GM23338 (cell line): ENCODE measurements at regions not wholly inside any gene's neighbourhood (a gene's known extent, or its start where the extent isn't known, plus 50 kb on each side); places are given as distances from the start of the nearest gene placed in this dataset.

Experiments used
- ATAC-seq: fragments of 200-7000 bp; cut with Tn5 transposase; 3 replicates; pipeline ENCODE4 v1.9.1; 2020
- DNase-seq: peaks from one replicate; pipeline ENCODE4 v3.0.0-alpha.2; 2015; ENCODE audit warnings: low spot score
- H2AFZ ChIP-seq: fragments of 200-600 bp; sonication (generic); 2 replicates; pipeline ENCODE4 v1.8.0; 2016; ENCODE audit warnings: antibody characterized with exemption, mild to moderate bottlenecking, moderate library complexity
- H3F3A ChIP-seq: fragments of 200-600 bp; sonication (generic); replicated peaks from 2 replicates; pipeline ENCODE4 v1.8.0; 2017; ENCODE audit warnings: antibody characterized with exemption, mixed run types, low read depth
- H3K27ac ChIP-seq: fragments of 200-600 bp; sonication (generic); 2 replicates; pipeline ENCODE4 v1.6.1; 2016; ENCODE audit warnings: low read depth
- H3K27me3 ChIP-seq: fragments of 200-600 bp; sonication (generic); 2 replicates; pipeline ENCODE4 v1.8.0; 2016; ENCODE audit warnings: mild to moderate bottlenecking, mixed run types, moderate library complexity; ENCODE audit not compliant: insufficient read depth
- H3K36me3 ChIP-seq: fragments of 200-600 bp; sonication (generic); 2 replicates; pipeline ENCODE4 v1.8.0; 2016; ENCODE audit warnings: mild to moderate bottlenecking; ENCODE audit not compliant: insufficient read depth
- H3K4me1 ChIP-seq: fragments of 200-600 bp; sonication (generic); 2 replicates; pipeline ENCODE4 v1.8.0; 2016; ENCODE audit warnings: mild to moderate bottlenecking, moderate library complexity; ENCODE audit not compliant: insufficient read depth
- H3K4me2 ChIP-seq: fragments of 200-600 bp; sonication (generic); 2 replicates; pipeline ENCODE4 v1.7.1; 2017; ENCODE audit warnings: mixed run types
- H3K4me3 ChIP-seq: fragments of 200-600 bp; sonication (generic); 2 replicates; pipeline ENCODE4 v1.6.1; 2016; ENCODE audit warnings: mixed run types
- H3K79me2 ChIP-seq: fragments of 200-600 bp; sonication (generic); replicated peaks from 2 replicates; pipeline ENCODE4 v1.8.0; 2017; ENCODE audit warnings: mild to moderate bottlenecking; ENCODE audit not compliant: insufficient read depth
- H3K9me2 ChIP-seq: fragments of 200-600 bp; sonication (generic); 2 replicates; pipeline ENCODE4 v1.8.0; 2017; ENCODE audit not compliant: insufficient read depth
- H4K20me1 ChIP-seq: fragments of 200-600 bp; sonication (generic); replicated peaks from 2 replicates; pipeline ENCODE4 v1.8.0; 2017; ENCODE audit warnings: mild to moderate bottlenecking; ENCODE audit not compliant: insufficient read depth
- H3K27ac Mint-ChIP-seq: 2 replicates; pipeline ENCODE4 v1.8.0; 2020; ENCODE audit warnings: inconsistent platforms, mild to moderate bottlenecking, moderate library complexity, mixed read lengths
- H3K27me3 Mint-ChIP-seq: 3 replicates; pipeline ENCODE4 v1.8.0; 2022; ENCODE audit warnings: low read depth, mild to moderate bottlenecking, moderate library complexity, mixed read lengths, inconsistent platforms; ENCODE audit not compliant: insufficient read depth, poor library complexity
- H3K36me3 Mint-ChIP-seq: 3 replicates; pipeline ENCODE4 v1.8.0; 2021; ENCODE audit warnings: low read depth, mild to moderate bottlenecking, inconsistent platforms, moderate library complexity, mixed read lengths
- H3K4me1 Mint-ChIP-seq: 3 replicates; pipeline ENCODE4 v1.8.0; 2020; ENCODE audit warnings: mild to moderate bottlenecking, inconsistent platforms, mixed read lengths
- H3K4me3 Mint-ChIP-seq: 3 replicates; pipeline ENCODE4 v1.8.0; 2021; ENCODE audit warnings: moderate library complexity, mild to moderate bottlenecking, inconsistent platforms, mixed read lengths
- H3K9me3 Mint-ChIP-seq: 3 replicates; pipeline ENCODE4 v1.8.0; 2020; ENCODE audit warnings: moderate library complexity, mild to moderate bottlenecking, inconsistent platforms, mixed read lengths
- CREB1 ChIP-seq: fragments of 250-450 bp; sonication (Bioruptor Pico); IDR thresholded peaks from 2 replicates; pipeline ENCODE4 v1.5.0; 2020; ENCODE audit warnings: low read depth, mild to moderate bottlenecking, moderate library complexity
- EZH2 ChIP-seq: fragments of 200-600 bp; sonication (generic); IDR thresholded peaks from one replicate; pipeline ENCODE4 v1.8.0; 2017; ENCODE audit warnings: antibody characterized with exemption, mild to moderate bottlenecking, low read depth; ENCODE audit not compliant: unreplicated experiment
- EZH2phosphoT487 ChIP-seq: fragments of 200-600 bp; sonication (generic); IDR thresholded peaks from one replicate; pipeline ENCODE4 v1.8.1; 2018; ENCODE audit warnings: antibody characterized with exemption; ENCODE audit not compliant: unreplicated experiment
- JUNB ChIP-seq: IDR thresholded peaks from one replicate; pipeline ENCODE4 v1.6.1; 2016; ENCODE audit warnings: antibody characterized with exemption; ENCODE audit not compliant: unreplicated experiment
- NANOG ChIP-seq: IDR thresholded peaks from 2 replicates; pipeline ENCODE4 v1.6.1; 2016; ENCODE audit warnings: antibody characterized with exemption, borderline replicate concordance
- POLR2AphosphoS5 ChIP-seq: IDR thresholded peaks from 2 replicates; pipeline ENCODE4 v1.6.1; 2016; ENCODE audit warnings: antibody characterized with exemption, low read depth
- STAT1 ChIP-seq: IDR thresholded peaks from one replicate; pipeline ENCODE4 v1.6.1; 2016; ENCODE audit warnings: antibody characterized with exemption; ENCODE audit not compliant: unreplicated experiment
- ZNF114 ChIP-seq: fragments of 250-450 bp; sonication (Bioruptor Pico); IDR thresholded peaks from 2 replicates; pipeline ENCODE4 v1.5.0; 2020; ENCODE audit warnings: mild to moderate bottlenecking, moderate library complexity
- ZNF331 ChIP-seq: fragments of 250-450 bp; sonication (Bioruptor Pico); IDR thresholded peaks from 2 replicates; pipeline ENCODE4 v1.5.0; 2020; ENCODE audit warnings: low read depth, mild to moderate bottlenecking, moderate library complexity
- TF ChIP-seq, protein P1 (sequence below): fragments of 250-450 bp; sonication (Bioruptor Pico); IDR thresholded peaks from 2 replicates; pipeline ENCODE4 v1.5.0; 2020; ENCODE audit warnings: mild to moderate bottlenecking, moderate library complexity
- TF ChIP-seq, protein P2 (sequence below): IDR thresholded peaks from 2 replicates; pipeline ENCODE4 v1.6.1; 2016; ENCODE audit warnings: antibody characterized with exemption
- TF ChIP-seq, protein P3 (sequence below): IDR thresholded peaks from one replicate; pipeline ENCODE4 v1.6.1; 2018; ENCODE audit warnings: antibody characterized with exemption; ENCODE audit not compliant: unreplicated experiment
- TF ChIP-seq, protein P4 (sequence below), 2 experiments: fragments of 200-600 bp in 1 of 2; sonication (generic) in 1 of 2; conservative IDR thresholded peaks; 2 replicates each; pipeline versions ENCODE4 v1.5.1 to v1.6.1; 2016 to 2017; ENCODE audit warnings: antibody characterized with exemption in 2 of 2, low read depth in 2 of 2, mild to moderate bottlenecking in 2 of 2, moderate library complexity in 1 of 2

DNA sequence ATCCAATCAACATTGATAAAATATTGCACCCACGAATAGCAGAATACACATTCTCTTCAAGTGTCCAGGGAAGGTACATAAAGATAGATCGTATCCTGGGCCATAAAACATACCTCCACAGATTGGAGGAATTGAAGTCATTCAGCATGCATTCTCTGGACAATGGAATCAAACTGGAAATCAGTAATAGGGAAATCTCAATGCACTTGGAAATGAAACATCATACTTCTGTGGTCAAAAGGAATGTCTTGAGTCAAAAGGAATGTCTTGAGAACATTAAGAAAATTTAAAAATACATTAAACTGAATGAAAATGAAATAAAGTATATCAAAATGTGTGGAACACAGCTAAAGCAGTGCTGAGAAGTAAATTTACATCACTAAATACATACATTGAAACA is 138.8 kb downstream of the TFAP2A start:
- Histone ChIP-seq H3K36me3 (no peaks in the 10 kb centered on the region), H3K4me3 (no peak overlapping the region), H2AFZ (no peak overlapping the region), H3K79me2 (no peaks in the 10 kb centered on the region), H3K27ac (no peak overlapping the region), H3K27me3 (no peaks in the 10 kb centered on the region), H4K20me1 (no peaks in the 10 kb centered on the region), H3K4me1 (no peaks in the 10 kb centered on the region), H3K4me2 (no peak overlapping the region), H3K9me2 (no peaks in the 10 kb centered on the region), H3F3A (no peaks in the 10 kb centered on the region)
- TF ChIP-seq EZH2 (no peak), ZNF114 (CRISPR knock-in tag) (no peak), EZH2phosphoT487 (no peak), CREB1 (no peak), POLR2AphosphoS5 (no peak), NANOG (no peak), JUNB (no peak), STAT1 (no peak), ZNF331 (CRISPR knock-in tag) (no peak)
- TF ChIP-seq, protein P1, sequence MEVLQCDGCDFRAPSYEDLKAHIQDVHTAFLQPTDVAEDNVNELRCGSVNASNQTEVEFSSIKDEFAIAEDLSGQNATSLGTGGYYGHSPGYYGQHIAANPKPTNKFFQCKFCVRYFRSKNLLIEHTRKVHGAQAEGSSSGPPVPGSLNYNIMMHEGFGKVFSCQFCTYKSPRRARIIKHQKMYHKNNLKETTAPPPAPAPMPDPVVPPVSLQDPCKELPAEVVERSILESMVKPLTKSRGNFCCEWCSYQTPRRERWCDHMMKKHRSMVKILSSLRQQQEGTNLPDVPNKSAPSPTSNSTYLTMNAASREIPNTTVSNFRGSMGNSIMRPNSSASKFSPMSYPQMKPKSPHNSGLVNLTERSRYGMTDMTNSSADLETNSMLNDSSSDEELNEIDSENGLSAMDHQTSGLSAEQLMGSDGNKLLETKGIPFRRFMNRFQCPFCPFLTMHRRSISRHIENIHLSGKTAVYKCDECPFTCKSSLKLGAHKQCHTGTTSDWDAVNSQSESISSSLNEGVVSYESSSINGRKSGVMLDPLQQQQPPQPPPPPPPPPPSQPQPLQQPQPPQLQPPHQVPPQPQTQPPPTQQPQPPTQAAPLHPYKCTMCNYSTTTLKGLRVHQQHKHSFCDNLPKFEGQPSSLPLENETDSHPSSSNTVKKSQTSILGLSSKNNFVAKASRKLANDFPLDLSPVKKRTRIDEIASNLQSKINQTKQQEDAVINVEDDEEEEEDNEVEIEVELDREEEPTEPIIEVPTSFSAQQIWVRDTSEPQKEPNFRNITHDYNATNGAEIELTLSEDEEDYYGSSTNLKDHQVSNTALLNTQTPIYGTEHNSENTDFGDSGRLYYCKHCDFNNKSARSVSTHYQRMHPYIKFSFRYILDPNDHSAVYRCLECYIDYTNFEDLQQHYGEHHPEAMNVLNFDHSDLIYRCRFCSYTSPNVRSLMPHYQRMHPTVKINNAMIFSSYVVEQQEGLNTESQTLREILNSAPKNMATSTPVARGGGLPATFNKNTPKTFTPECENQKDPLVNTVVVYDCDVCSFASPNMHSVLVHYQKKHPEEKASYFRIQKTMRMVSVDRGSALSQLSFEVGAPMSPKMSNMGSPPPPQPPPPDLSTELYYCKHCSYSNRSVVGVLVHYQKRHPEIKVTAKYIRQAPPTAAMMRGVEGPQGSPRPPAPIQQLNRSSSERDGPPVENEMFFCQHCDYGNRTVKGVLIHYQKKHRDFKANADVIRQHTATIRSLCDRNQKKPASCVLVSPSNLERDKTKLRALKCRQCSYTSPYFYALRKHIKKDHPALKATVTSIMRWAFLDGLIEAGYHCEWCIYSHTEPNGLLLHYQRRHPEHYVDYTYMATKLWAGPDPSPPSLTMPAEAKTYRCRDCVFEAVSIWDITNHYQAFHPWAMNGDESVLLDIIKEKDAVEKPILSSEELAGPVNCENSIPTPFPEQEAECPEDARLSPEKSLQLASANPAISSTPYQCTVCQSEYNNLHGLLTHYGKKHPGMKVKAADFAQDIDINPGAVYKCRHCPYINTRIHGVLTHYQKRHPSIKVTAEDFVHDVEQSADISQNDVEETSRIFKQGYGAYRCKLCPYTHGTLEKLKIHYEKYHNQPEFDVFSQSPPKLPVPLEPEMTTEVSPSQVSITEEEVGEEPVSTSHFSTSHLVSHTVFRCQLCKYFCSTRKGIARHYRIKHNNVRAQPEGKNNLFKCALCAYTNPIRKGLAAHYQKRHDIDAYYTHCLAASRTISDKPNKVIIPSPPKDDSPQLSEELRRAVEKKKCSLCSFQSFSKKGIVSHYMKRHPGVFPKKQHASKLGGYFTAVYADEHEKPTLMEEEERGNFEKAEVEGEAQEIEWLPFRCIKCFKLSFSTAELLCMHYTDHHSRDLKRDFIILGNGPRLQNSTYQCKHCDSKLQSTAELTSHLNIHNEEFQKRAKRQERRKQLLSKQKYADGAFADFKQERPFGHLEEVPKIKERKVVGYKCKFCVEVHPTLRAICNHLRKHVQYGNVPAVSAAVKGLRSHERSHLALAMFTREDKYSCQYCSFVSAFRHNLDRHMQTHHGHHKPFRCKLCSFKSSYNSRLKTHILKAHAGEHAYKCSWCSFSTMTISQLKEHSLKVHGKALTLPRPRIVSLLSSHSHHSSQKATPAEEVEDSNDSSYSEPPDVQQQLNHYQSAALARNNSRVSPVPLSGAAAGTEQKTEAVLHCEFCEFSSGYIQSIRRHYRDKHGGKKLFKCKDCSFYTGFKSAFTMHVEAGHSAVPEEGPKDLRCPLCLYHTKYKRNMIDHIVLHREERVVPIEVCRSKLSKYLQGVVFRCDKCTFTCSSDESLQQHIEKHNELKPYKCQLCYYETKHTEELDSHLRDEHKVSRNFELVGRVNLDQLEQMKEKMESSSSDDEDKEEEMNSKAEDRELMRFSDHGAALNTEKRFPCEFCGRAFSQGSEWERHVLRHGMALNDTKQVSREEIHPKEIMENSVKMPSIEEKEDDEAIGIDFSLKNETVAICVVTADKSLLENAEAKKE (CRISPR knock-in tag) = no peak
- TF ChIP-seq, protein P2, sequence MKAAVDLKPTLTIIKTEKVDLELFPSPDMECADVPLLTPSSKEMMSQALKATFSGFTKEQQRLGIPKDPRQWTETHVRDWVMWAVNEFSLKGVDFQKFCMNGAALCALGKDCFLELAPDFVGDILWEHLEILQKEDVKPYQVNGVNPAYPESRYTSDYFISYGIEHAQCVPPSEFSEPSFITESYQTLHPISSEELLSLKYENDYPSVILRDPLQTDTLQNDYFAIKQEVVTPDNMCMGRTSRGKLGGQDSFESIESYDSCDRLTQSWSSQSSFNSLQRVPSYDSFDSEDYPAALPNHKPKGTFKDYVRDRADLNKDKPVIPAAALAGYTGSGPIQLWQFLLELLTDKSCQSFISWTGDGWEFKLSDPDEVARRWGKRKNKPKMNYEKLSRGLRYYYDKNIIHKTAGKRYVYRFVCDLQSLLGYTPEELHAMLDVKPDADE = no peak
- TF ChIP-seq, protein P3, sequence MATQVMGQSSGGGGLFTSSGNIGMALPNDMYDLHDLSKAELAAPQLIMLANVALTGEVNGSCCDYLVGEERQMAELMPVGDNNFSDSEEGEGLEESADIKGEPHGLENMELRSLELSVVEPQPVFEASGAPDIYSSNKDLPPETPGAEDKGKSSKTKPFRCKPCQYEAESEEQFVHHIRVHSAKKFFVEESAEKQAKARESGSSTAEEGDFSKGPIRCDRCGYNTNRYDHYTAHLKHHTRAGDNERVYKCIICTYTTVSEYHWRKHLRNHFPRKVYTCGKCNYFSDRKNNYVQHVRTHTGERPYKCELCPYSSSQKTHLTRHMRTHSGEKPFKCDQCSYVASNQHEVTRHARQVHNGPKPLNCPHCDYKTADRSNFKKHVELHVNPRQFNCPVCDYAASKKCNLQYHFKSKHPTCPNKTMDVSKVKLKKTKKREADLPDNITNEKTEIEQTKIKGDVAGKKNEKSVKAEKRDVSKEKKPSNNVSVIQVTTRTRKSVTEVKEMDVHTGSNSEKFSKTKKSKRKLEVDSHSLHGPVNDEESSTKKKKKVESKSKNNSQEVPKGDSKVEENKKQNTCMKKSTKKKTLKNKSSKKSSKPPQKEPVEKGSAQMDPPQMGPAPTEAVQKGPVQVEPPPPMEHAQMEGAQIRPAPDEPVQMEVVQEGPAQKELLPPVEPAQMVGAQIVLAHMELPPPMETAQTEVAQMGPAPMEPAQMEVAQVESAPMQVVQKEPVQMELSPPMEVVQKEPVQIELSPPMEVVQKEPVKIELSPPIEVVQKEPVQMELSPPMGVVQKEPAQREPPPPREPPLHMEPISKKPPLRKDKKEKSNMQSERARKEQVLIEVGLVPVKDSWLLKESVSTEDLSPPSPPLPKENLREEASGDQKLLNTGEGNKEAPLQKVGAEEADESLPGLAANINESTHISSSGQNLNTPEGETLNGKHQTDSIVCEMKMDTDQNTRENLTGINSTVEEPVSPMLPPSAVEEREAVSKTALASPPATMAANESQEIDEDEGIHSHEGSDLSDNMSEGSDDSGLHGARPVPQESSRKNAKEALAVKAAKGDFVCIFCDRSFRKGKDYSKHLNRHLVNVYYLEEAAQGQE = no peak
- TF ChIP-seq, protein P4, sequence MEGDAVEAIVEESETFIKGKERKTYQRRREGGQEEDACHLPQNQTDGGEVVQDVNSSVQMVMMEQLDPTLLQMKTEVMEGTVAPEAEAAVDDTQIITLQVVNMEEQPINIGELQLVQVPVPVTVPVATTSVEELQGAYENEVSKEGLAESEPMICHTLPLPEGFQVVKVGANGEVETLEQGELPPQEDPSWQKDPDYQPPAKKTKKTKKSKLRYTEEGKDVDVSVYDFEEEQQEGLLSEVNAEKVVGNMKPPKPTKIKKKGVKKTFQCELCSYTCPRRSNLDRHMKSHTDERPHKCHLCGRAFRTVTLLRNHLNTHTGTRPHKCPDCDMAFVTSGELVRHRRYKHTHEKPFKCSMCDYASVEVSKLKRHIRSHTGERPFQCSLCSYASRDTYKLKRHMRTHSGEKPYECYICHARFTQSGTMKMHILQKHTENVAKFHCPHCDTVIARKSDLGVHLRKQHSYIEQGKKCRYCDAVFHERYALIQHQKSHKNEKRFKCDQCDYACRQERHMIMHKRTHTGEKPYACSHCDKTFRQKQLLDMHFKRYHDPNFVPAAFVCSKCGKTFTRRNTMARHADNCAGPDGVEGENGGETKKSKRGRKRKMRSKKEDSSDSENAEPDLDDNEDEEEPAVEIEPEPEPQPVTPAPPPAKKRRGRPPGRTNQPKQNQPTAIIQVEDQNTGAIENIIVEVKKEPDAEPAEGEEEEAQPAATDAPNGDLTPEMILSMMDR (conservative IDR thresholded peaks at IDR 0.05; ENCODE audit: low read depth in 2 of 2) = no peak
- Mint-ChIP-seq H3K9me3 (peaks cover 10% of the 10 kb centered on the region; the same call in 2 of the 3 replicates), H3K4me1 (peaks cover 16% of the 10 kb centered on the region), H3K27ac (no peak overlapping the region), H3K27me3 (peaks cover 3% of the 10 kb centered on the region), H3K36me3 (peaks cover 2% of the 10 kb centered on the region; the same call in 1 of the 3 replicates), H3K4me3 (no peak overlapping the region)
- no peak for ATAC-seq
- no peak for DNase-seq
